ENCODE measurements at regions not wholly inside any gene's neighbourhood (a gene's known extent, or its start where the extent isn't known, plus 50 kb on each side); places are given as distances from the start of the nearest gene placed in this dataset.
"Not testable (repeated sequence)": the region's sequence is repeated elsewhere in the genome, so short reads cannot be mapped to it uniquely, and the experiment has no call there.

GRCh38 chr9:10843151-10843550 lies 230.3 kb upstream of the PTPRD start:
- no peak for DNase-seq

GRCh38 chr9:10855847-10856246 lies 243.0 kb upstream of the PTPRD start:
- DNase-seq, result no peak

GRCh38 chr9:10858817-10859216 lies 246.0 kb upstream of the PTPRD start:
- no peak for DNase-seq

- DNase-seq, result no peak
Measured at GRCh38 chr9:10863476-10863875, 250.7 kb upstream of the PTPRD start.

- no peak for DNase-seq
Measured at GRCh38 chr9:10867194-10867593, 254.4 kb upstream of the PTPRD start.

- DNase-seq, result no peak
Measured at GRCh38 chr9:10869687-10870086, 256.9 kb upstream of the PTPRD start.

- no peak for DNase-seq
Measured at GRCh38 chr9:10873999-10874398, 261.2 kb upstream of the PTPRD start.

- no peak for DNase-seq
Measured at GRCh38 chr9:10875752-10876151, 262.9 kb upstream of the PTPRD start.

GRCh38 chr9:10876333-10876732 lies 263.5 kb upstream of the PTPRD start:
- DNase-seq, result no peak

GRCh38 chr9:10890266-10890665 lies 277.5 kb upstream of the PTPRD start:
- not testable (repeated sequence) for DNase-seq

GRCh38 chr9:10899509-10899908 lies 286.7 kb upstream of the PTPRD start:
- DNase-seq, result no peak

GRCh38 chr9:10903969-10904368 lies 291.2 kb upstream of the PTPRD start:
- DNase-seq, result no peak

GRCh38 chr9:10910779-10911178 lies 298.0 kb upstream of the PTPRD start:
- DNase-seq, result no peak

- no peak for DNase-seq
Measured at GRCh38 chr9:10911373-10911772, 298.6 kb upstream of the PTPRD start.

GRCh38 chr9:10917001-10917400 lies 304.2 kb upstream of the PTPRD start:
- DNase-seq, result no peak

GRCh38 chr9:10921671-10922070 lies 308.9 kb upstream of the PTPRD start:
- DNase-seq, result no peak

- DNase-seq, result no peak
Measured at GRCh38 chr9:10925896-10926295, 313.1 kb upstream of the PTPRD start.

- DNase-seq, result no peak
Measured at GRCh38 chr9:10928372-10928771, 315.6 kb upstream of the PTPRD start.

GRCh38 chr9:10930081-10930480 lies 317.3 kb upstream of the PTPRD start:
- DNase-seq, result no peak

GRCh38 chr9:10946676-10947410 lies 334.0 kb upstream of the PTPRD start:
- no peak for DNase-seq

GRCh38 chr9:10957878-10958277 lies 345.1 kb upstream of the PTPRD start:
- no peak for DNase-seq

GRCh38 chr9:10961883-10962282 lies 349.1 kb upstream of the PTPRD start:
- no peak for DNase-seq

GRCh38 chr9:10983251-10983650 lies 370.4 kb upstream of the PTPRD start:
- no peak for DNase-seq

GRCh38 chr9:10999646-11000045 lies 386.8 kb upstream of the PTPRD start:
- no peak for DNase-seq

- no peak for DNase-seq
Measured at GRCh38 chr9:11001546-11001945, 388.7 kb upstream of the PTPRD start.
